Left lobe of liver (tissue), 2 donors: ENCODE measurements at regions not wholly inside any gene's neighbourhood (a gene's known extent, or its start where the extent isn't known, plus 50 kb on each side); places are given as distances from the start of the nearest gene placed in this dataset.
"Not testable (repeated sequence)": the region's sequence is repeated elsewhere in the genome, so short reads cannot be mapped to it uniquely, and the experiment has no call there.

Experiments used
- ATAC-seq: fragments of 200-7000 bp; cut with Tn5 transposase; one replicate; pipeline ENCODE4 v1.9.1; 2020; ENCODE audit warnings: mild to moderate bottlenecking, moderate library complexity
- DNase-seq: peaks from one replicate; pipeline ENCODE4 v3.0.0-alpha.2; 2020; ENCODE audit warnings: low spot score
- donor health status: DM: no; HTN: no; CAD: no; lungs with moderate emphysema.
- donor health status: DM: no; HTN: yes; CAD: no.

DNA sequence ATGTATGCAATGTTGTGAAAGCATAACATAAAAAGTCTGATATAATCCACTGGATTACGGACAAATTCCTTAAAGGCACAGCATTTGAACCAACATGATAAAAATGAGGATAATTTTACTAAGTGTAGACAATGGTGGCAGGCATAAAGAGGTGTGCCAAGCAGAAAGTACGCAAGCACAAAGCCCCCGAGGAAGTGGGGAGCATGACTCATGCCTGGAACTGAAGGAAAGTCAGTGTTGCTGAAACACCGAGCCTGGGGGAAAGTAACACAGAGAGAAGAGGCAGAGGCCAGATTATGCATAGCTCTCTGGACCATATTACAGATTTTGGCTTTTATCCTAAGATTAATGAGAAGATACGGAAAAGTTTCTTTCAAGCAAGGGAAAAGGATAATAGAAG lies 490.0 kb upstream of the PHF14 start:
- DNase-seq (no peak), ATAC-seq (no peak)

DNA sequence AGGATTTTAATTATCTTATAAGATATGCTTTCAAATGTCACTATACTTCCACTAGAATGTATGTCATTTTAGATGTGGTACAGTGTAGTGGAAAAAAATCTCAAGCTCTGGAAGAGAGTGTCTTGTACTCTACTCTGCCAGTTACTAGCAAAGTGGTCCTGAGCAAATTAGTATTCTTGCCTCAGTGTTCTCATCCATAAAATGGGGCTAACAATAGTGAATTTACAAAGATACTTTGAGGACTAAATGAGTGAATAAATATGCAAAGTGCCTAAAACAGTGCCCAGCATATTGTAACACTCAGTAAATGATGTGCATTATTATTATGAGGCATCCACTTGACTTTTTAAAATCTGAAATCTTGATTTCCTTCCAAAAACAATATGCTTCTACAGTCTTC lies 488.9 kb upstream of the PHF14 start:
- no peak for DNase-seq

DNA sequence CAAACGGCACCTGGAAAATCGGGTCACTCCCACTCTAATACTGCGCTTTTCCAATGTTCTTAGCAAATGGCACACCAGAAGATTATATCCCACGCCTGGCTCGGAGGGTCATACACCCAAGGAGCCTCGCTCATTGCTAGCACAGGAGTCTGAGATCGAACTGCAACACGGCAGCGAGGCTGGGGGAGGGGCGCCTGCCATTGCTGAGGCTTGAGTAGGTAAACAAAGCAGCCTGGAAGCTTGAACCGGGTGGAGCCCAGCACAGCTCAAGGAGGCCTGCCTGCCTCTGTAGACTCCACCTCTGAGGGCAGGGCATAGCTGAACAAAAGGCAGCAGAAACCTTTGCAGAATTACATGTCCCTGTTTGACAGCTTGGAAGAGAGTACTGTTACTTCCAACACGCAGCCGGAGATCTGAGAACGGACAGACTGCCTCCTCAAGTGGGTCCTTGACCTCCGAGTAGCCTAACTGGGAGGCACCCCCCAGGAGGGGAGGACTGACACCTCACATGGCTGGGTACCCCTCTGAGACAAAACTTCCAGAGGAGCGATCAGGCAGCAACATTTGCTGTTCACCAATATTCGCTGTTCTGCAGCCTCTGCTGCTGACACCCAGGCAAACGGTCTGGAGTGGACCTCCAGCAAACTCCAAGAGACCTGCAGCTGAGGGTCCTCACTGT lies 472.3 kb upstream of the PHF14 start:
- DNase-seq, ATAC-seq: not testable (repeated sequence)

More for the DNA sequence above, 488.9 kb upstream of the PHF14 start:
- no peak for ATAC-seq

DNA sequence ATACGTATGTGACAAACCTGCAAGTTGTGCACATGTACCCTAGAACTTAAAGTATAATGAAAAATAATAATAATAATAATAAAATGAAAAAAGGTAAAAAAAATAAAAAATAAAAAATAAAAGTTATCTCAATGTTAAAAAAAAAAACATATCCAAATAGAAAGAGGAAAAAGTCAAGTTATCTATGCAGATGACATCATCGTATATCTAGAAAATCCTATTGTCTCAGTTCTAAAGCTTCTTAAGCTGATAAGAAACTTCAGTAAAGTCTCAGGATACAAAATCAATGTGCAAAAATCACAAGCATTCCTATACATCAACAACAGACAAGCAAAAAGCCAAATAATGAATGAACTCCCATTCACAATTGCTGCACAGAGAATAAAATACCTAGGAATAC lies 466.6 kb upstream of the PHF14 start:
- ATAC-seq (no peak), DNase-seq (no peak)

DNA sequence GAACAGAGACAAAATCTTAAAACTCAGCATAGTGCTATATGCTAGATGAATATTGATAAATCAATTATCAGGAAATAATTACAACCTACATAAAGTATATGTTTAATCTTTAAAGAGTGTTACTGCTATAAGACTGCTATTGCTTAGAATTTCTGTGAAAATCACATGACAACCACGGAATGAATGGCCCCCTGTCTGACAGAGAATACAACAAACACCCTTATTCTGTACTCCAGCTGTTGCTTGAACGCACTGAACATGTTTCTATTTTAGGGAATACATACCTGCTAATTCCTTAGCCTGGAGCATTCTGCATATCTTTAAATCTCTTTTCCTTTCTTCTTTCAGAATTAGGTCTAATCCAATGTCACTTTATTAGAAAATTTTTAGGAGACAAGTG lies 452.4 kb upstream of the PHF14 start:
- no peak for ATAC-seq
- no peak for DNase-seq

DNA sequence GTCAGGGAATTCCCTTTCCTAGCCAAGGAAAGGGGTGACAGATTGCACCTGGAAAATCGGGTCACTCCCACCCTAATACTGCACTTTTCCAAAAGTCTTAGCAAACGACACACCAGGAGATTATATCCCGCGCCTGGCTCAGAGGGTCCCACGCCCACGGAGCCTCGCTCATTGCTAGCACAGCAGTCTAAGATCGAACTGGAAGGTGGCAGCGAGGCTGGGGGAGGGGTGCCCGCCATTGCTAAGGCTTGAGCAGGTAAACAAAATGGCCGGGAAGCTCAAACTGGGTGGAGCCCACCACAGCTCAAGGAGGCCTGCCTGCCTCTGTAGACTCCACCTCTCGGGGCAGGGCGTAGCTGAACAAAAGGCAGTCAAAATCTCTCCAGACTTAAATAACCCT lies 440.2 kb upstream of the PHF14 start:
- not testable (repeated sequence) for DNase-seq, ATAC-seq

DNA sequence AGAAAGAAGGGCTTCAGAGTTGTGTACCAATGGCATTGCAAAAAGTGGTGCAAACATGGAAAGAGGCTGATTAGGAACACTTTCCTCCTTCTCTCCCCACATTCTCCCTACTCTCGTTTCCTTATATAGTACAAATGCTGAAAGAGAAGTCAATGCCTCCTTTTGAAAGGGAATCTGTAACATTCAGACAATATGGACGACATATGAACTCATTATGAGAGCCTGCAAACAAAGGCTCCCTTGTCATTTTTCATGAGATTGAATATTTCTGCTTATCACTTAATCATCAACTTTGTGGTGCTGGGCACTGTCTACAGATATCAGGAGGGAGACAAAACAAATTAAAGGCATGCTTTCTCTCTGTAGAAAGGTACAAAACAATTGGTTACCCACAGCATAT lies 437.1 kb upstream of the PHF14 start:
- ATAC-seq (no peak), DNase-seq (no peak)

DNA sequence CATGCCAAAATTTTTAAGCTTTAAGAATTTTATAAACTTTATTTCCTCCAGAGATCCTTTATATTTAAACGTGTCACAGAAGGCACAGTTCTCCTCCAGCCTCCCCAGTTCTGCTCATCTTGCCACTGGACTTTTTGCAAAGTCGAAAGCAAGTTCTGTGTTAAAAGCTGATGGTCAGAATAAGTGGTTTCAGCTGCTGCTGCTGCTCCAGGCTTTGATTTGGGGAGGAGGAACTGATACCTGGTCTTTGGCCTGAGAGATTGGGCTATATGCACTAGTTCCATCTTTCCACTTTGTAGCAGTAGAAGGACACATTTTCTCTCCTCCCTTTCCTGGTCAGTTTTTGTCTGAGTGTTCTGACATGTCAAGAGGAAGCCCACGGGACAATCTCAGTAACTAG lies 435.9 kb upstream of the PHF14 start:
- no peak for ATAC-seq
- DNase-seq = no peak

DNA sequence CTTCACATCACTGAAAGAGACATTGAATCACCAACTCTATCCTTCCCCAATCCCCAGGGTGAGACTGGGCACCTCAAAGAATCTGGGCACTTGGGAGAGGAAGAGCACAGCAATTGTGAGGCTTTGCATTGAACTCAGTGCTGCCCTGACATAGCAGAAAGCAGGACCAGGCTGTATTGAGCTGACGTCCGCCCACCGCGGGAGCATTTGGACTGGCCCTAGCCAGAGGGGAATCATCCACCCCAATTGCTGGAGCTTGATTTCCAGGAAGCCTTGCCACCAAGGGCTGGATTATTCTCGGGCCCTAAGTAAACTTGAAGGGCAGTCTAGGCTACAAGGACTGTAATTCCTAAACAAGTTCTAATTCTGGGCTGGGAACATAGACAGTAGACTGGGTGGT lies 416.3 kb upstream of the PHF14 start:
- ATAC-seq (no peak), DNase-seq (no peak)

DNA sequence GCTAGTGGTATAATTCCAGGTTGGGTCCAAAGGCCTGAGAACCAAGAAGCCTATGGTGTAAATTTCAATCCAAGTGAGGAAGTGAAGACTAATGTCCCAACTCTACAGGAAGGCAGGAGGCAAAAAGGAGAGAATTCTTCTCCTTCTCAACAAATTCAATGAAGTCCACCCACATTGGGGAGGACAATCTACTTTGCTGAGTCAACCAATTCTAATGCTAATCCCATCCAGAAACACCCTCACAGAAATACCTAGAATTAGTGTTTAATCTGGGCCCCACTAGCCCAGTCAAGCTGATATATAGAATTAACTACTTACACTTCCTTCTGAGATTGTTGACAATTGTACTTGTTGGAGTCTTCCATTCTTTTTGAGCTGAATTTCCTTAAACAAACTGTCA lies 413.2 kb upstream of the PHF14 start:
- no peak for ATAC-seq
- DNase-seq = no peak

DNA sequence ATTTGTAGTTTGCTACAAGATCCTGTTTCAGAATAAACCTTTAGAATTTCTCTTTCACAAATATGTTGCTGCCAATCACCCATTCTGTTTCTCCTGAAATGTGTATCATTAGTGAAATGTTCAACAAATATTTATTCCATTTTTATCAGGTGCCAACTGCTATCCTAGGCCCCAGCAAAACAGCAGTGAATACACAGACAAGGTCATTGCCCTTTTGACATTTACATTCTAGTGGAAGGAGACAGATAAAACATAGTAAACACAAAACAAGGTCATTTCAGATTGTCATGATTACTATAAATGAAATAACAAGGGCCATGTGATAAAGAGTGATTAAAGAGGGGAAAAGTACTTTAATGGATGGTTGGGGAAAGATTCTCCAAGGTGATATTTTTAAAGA lies 404.8 kb upstream of the PHF14 start:
- no peak for ATAC-seq
- DNase-seq = no peak

DNA sequence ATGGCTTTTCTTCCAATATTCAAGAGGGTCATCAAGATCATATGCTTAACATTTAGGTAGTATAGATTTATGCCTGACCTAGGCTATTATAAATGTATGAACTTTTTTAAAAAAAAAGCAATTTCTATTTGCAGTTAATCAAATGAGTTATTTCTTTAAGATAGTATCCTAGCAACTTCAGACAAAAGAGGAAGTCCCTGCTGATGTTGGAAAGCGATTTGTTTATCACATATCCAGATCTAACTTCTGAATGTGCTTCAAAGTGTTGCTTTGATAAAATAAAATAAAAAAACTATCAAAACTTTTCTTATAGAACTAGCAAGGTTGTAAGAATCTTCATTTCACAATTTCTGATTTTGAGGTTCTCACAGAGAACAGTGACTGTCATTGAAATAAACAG lies 401.9 kb upstream of the PHF14 start:
- DNase-seq (no peak), ATAC-seq (no peak)

DNA sequence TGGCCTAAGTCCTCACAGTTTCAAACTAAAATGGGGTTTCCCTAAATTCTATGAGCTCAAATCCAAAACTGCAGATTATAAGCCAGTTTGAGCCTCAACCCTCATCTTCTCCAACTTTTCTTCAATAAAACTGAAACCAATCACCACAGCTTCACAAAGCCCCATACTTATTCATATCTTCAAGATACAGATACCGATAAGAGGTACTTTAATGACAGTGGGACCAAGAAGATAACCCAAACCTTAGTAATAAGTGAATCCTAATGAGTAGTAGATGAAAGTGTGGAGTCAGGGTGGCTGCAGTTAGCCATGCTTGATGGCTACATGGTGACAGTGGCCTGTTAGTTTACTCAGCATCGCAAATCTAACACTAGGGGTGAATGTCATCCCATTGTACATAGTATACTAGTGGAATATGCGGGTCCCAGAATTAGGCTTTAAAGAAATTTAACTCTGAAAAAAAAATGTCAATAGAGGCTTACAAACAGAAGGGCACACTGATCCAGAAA lies 395.8 kb upstream of the PHF14 start:
- ATAC-seq (no peak), DNase-seq (no peak)

DNA sequence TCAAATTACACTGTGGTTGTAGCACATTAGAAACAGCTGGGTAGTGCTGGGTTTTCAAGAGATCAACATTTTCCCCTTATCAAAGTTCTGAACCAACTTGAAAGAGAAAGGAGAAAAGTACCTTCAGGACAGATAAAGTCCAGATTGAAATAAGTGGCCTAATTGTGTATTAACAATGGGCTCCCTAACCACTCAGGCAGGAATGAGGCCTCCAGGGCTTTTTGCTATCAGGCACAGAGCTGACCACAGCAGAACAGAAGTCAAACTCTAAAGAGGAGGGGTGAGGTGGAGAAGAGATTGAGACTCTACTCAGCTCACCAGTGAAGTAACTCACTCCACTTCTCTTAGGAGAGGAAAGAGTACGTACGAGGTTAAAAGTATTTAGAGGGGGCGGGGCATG lies 394.1 kb upstream of the PHF14 start:
- DNase-seq = no peak
- no peak for ATAC-seq

DNA sequence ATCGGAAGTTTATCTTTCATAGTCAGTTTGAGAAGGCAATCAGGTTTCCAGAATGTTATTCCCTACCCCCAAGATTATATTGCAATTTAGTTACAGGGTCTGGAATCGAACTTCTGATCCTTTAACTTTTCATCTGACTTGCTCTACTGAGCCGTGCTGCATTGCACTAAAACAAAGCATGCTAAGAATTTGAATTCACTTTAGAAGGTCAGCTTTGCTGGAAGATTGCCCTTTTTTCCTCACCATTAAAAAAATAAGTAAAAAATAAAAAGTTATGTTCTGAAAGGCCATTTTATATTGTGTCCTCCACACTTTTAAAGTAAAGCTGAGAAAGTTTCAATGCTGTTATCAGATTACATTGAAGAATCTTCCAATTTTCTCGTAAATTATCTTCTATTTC lies 388.8 kb upstream of the PHF14 start:
- DNase-seq (no peak), ATAC-seq (no peak)

DNA sequence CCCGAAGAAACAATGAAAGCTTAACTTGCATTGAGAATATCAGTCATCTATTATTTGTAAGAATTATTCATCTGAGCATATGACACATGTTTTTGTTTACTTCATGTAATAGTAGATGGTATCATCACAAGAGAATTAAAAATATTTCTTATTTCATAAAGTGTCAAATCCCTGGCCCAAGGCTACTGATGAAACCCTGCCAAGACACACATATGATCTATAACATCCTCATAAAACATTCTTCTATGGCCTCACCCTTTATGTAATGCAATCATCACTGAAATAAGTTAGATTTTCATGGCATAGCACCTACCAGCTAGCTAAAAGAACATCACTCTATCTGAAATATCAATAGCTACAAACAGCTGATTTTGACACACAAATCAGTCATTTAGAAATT lies 385.6 kb upstream of the PHF14 start:
- no peak for ATAC-seq
- DNase-seq = no peak

DNA sequence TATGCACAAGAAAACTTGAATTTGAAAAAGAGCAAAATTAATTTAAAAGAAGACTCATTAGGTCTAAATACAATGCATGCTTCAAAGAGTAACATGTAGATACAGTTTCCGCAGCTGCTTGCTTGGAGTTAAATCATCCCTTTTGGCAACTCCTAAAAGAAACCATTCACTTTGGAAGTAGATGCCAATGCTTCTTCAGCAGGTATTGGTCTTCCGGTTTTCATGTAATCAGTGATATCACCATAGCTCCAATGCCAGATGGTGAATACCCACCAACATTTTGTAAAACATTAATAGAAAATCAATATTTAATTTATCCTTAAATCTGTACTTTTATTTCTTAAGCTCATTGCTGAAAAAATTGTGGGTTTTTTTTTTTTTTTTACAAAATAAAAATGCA lies 381.1 kb upstream of the PHF14 start:
- no peak for ATAC-seq
- DNase-seq = no peak

DNA sequence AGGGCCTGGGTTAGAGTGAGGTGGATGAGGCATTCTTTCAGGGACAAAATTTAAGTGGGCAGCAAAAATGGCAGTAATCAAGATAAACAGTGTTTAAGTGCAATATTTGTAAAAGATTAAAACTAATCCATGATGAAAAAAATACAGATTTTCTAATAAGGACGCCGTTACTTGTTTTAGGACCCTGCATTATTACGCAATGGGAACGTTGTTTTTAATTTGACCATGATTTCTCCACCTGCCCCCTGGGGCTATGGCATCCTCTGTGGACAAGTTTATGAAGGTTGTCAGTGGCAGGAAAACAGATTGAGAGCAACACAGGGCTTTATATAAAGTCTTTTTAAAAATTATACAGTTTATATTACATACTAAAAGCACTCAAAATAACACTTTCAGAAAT lies 380.6 kb upstream of the PHF14 start:
- DNase-seq = no peak
- ATAC-seq = no peak

DNA sequence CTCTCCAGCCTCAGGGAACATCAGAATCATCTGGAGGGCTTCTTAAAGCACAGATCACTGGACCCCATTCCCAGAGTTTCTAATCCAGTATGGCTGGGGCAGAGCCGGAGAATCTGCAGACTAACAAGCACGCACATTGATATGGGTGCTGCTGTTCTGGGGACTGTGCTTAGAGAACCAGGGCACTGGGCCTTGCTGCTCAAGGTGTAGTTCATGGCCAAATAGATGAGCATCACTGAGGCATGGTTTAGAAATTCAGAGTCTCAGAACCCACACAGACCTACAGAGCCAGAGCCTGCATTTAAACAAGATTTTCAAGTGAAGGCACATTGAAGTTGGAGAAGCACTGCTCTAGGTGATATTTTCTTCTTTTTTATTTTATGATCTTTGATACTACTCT lies 376.8 kb upstream of the PHF14 start:
- ATAC-seq (no peak), DNase-seq (no peak)

DNA sequence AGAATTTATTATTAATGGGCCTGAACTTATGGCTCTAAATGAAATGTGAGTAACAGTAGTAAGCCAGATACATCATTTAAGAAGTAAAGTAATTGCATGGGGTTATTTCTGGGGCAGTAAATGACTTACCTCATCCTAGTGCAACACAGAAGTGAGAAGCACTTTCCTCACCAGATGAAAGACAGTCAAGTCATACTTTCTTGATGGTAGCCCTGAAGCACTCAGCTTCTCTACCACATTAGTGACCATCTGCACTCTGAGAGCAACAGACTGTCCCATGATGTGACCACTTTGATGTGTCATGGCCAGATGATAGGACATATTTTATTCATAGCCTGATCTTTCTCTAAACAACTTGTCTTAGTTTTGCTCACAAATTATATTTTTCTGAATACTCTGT lies 369.5 kb upstream of the PHF14 start:
- ATAC-seq (no peak), DNase-seq (no peak)

DNA sequence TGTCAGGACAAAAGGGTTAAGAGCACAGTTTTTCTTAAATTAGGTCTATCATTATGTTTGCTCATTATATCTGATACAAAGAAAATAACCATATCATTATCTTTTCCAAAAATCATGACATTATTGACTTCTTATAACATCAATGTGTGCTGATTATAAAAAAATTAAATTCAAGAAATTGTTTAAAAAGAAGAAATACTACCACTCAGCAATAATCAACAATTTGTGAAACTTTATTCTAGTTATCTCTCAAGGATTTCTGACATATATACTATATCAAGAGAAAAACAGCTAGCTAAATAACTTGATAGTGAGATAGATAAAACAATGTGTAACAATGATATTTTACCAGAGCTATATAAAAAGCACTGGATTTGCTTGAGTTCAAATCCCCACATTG lies 360.7 kb upstream of the PHF14 start:
- ATAC-seq (no peak), DNase-seq (no peak)

DNA sequence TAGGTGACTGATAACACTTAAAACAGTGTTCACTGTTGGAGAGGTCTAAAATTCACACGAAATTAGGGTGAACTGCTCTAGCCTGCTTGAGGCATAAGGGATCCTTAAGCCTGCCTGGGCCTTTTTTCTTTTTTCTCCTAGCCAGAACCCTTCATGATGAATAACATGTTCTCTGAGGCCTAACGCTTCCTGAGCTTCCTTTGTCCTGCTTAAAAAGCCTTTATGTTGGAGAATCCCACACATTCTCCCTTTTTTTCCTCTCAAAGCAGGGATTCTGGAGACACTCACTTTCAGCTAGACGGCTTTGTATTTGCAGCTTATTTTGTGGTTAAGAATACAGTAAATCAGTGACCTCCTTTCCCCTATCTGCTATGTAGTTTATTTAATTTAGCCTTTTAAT lies 354.7 kb upstream of the PHF14 start:
- no peak for DNase-seq
- ATAC-seq = no peak

DNA sequence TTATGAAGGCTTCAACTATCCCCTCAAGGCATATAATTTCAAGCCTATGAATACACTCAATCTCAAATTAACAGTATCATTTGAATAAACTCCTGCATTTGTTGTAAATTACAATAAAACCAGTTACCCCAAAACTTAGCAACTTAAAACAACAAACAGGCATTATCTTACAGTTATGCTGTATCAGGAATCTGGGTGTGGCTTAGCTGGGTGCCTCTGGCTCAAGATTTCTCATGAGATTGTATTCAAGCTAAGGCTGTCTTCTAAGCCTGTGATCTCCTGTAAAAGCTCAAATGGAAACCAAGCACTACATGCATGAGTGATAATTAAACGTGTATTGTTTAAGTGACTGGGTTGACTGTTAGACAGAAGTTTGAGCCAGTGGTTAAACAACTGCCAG lies 341.0 kb upstream of the PHF14 start:
- ATAC-seq (no peak), DNase-seq (no peak)
